GM13976 (cell line): ENCODE measurements at regions not wholly inside any gene's neighbourhood (a gene's known extent, or its start where the extent isn't known, plus 50 kb on each side); places are given as distances from the start of the nearest gene placed in this dataset.

Source experiments
- DNase-seq: peaks from one replicate; pipeline ENCODE4 v3.0.0; 2012; ENCODE audit warnings: low spot score
- in situ Hi-C: fragments of 300-500 bp; cut with MboI; formaldehyde crosslinking; loops from one replicate; pipeline ENCODE4 v1.12.0; 2022; ENCODE audit warnings: low sequenced_read_pairs, mixed read lengths, inconsistent platforms; ENCODE audit not compliant: unreplicated experiment
- TF ChIP-seq, protein P1 (sequence below): IDR thresholded peaks from 2 replicates; pipeline ENCODE4 v1.5.1; 2012; ENCODE audit warnings: borderline replicate concordance, mild to moderate bottlenecking; ENCODE audit not compliant: insufficient read depth; ENCODE audit errors: extremely low read depth, missing control alignments, control extremely low read depth

- no peak for DNase-seq
- in situ Hi-C loops = no loop called here
- TF ChIP-seq, protein P1, sequence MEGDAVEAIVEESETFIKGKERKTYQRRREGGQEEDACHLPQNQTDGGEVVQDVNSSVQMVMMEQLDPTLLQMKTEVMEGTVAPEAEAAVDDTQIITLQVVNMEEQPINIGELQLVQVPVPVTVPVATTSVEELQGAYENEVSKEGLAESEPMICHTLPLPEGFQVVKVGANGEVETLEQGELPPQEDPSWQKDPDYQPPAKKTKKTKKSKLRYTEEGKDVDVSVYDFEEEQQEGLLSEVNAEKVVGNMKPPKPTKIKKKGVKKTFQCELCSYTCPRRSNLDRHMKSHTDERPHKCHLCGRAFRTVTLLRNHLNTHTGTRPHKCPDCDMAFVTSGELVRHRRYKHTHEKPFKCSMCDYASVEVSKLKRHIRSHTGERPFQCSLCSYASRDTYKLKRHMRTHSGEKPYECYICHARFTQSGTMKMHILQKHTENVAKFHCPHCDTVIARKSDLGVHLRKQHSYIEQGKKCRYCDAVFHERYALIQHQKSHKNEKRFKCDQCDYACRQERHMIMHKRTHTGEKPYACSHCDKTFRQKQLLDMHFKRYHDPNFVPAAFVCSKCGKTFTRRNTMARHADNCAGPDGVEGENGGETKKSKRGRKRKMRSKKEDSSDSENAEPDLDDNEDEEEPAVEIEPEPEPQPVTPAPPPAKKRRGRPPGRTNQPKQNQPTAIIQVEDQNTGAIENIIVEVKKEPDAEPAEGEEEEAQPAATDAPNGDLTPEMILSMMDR = no peak
These were observed 72.3 kb downstream of the FAM76B start for GRCh38 chr11:95717314-95717713.

DNA sequence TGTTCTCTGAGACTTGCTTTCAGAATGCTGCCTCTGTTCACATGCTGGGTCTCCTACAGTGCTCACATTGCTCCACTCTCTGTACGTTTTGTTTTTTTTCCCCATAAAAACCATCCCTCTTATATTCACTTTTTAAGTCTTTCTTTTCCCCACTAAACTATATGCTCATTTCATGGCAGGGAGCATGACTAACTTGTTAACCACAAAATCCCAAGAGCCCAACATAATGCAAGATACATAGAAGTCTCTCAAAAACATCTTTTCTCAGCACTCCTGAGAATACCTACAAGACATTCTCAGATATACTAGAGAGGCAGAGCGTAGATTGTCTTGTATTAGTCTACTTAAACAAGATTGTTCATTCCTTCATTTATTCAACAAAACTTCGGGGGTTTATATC, 73.3 kb downstream of the FAM76B start:
- in situ Hi-C loops = no loop called here
- TF ChIP-seq, protein P1 = no peak
- no peak for DNase-seq

- TF ChIP-seq, protein P1 = no peak
- in situ Hi-C loops = no loop called here
- DNase-seq = no peak
These were observed 73.8 kb downstream of the FAM76B start for GRCh38 chr11:95715777-95716241.

- DNase-seq = no peak
- TF ChIP-seq, protein P1 = no peak
- in situ Hi-C loops = no loop called here
These were observed 74.5 kb downstream of the FAM76B start for GRCh38 chr11:95714843-95715776.

DNA sequence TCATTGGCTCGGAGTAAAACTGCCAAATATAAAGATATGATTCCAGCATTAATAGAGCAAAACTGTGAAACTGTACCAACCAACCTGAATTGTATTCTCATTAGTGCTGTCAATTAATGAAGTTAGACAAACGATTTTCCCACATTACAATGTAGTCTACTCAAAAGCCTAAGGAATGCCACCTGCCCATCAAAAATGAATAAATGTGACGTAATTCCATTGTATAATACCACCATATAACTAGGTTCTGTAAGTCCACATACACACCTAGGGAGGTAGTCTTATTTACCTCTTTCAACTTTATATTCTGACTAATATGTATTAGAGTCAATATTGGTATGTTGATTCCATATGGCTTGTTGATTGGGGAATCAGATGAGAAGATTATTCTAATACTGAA, 76.2 kb downstream of the FAM76B start:
- in situ Hi-C loops = no loop called here
- TF ChIP-seq, protein P1 = no peak
- no peak for DNase-seq

DNA sequence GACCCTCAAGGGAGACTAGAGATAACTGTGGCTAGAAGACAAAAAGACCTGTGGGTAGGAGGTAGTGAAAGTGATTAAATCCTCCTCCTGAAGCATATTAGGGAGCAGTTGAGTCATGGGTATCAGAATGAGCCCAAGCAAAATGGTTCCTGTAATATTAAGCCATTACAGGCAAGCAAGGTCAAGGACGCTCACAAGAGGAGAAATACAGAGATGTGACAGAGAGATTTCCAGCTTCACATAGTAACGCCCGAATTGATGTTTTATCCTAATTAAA, 77.7 kb downstream of the FAM76B start:
- in situ Hi-C loops = no loop called here
- no peak for DNase-seq
- TF ChIP-seq, protein P1 = no peak
